Keratinocyte (primary cell): ENCODE measurements at regions not wholly inside any gene's neighbourhood (a gene's known extent, or its start where the extent isn't known, plus 50 kb on each side); places are given as distances from the start of the nearest gene placed in this dataset.

ENCODE experiments used
- CTCF ChIP-seq, 3 experiments: IDR thresholded peaks in 1 of 3; conservative IDR thresholded peaks in 1 of 3; optimal IDR thresholded peaks in 1 of 3; 2 replicates in 2 of 3; 3 replicates in 1 of 3; pipeline versions ENCODE3 to v1.5.1; 2011; ENCODE audit warnings: low read length in 3 of 3, mild to moderate bottlenecking in 3 of 3, moderate library complexity in 2 of 3, control low read depth in 1 of 3, inconsistent platforms in 1 of 3; ENCODE audit not compliant: insufficient read depth in 2 of 3; ENCODE audit errors: extremely low read depth in 1 of 3
- EZH2 ChIP-seq: IDR thresholded peaks from one replicate; pipeline ENCODE4 v1.6.1; 2012; ENCODE audit warnings: inconsistent platforms, mild to moderate bottlenecking, low read length, moderate library complexity

- TF ChIP-seq CTCF (optimal IDR thresholded peaks at IDR 0.05 in 1 of 3, IDR thresholded peaks at IDR 0.05 in 1 of 3, conservative IDR thresholded peaks at IDR 0.05 in 1 of 3; ENCODE audit: extremely low read depth in 1 of 3, insufficient read depth in 2 of 3, low read length in 3 of 3) (no peak), EZH2 (no peak)
Observed at GRCh38 chr3:117979466-117979865, 1055.2 kb downstream of the IGSF11 start.
